ENCODE measurements at regions not wholly inside any gene's neighbourhood (a gene's known extent, or its start where the extent isn't known, plus 50 kb on each side); places are given as distances from the start of the nearest gene placed in this dataset.

GRCh38 chr1:22365331-22366295, 86.0 kb upstream of the ZBTB40 start:
- TF ChIP-seq CTCF (IDR thresholded peaks at IDR 0.05; ENCODE audit: insufficient read depth, low read depth, low read length), result no peak
- no peak for DNase-seq (ENCODE audit: low read depth)
- H3K4me3 ChIP-seq (ENCODE audit: low read depth, low read length), result no peak overlapping the region

DNA sequence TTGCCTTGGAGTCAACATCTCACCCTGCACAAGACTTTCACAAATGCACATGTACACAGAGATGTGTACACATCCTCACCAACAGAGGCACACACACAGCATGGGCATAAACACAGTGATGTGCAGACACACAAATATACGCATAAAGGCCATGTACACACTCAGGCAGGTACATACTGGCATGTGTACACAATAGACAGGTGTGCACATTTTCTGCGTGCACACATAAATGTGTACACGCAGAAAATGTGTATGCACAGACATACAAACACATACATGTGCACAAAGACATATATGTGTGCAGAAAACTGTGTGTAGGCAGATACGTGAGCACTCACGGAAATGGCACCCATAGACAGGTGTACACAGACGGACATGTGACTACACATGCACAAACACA, 85.3 kb upstream of the ZBTB40 start:
- H3K4me3 ChIP-seq (ENCODE audit: low read depth, low read length), result no peak overlapping the region
- TF ChIP-seq CTCF (IDR thresholded peaks at IDR 0.05; ENCODE audit: insufficient read depth, low read depth, low read length), result no peak
- DNase-seq (ENCODE audit: low read depth), result no peak

GRCh38 chr1:22368125-22368524, 83.5 kb upstream of the ZBTB40 start:
- no peak for TF ChIP-seq CTCF (IDR thresholded peaks at IDR 0.05; ENCODE audit: insufficient read depth, low read depth, low read length)
- DNase-seq (ENCODE audit: low read depth), result no peak
- H3K4me3 ChIP-seq (ENCODE audit: low read depth, low read length), result no peak overlapping the region

GRCh38 chr1:22369294-22370189, 82.1 kb upstream of the ZBTB40 start:
- H3K4me3 ChIP-seq (ENCODE audit: low read depth, low read length), result no peak overlapping the region
- no peak for TF ChIP-seq CTCF (IDR thresholded peaks at IDR 0.05; ENCODE audit: insufficient read depth, low read depth, low read length)
- DNase-seq (ENCODE audit: low read depth), result no peak

DNA sequence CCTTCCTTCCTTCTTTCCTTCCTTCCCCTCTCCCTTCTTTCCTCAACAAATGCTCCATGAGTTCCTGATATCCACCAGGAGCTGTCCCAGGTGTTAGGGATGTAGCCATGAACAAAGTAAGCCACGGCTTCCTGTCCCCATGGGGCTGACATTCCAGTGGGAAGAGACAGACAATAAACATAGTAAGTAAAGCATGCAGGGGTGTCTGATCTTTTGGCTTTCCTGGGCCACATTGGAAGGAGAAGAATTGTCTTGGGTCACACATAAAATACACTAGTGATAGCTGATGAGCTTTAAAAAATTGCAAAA, 81.5 kb upstream of the ZBTB40 start:
- no peak overlapping the region for H3K4me3 ChIP-seq (ENCODE audit: low read depth, low read length)
- TF ChIP-seq CTCF (IDR thresholded peaks at IDR 0.05; ENCODE audit: insufficient read depth, low read depth, low read length), result no peak

DNA sequence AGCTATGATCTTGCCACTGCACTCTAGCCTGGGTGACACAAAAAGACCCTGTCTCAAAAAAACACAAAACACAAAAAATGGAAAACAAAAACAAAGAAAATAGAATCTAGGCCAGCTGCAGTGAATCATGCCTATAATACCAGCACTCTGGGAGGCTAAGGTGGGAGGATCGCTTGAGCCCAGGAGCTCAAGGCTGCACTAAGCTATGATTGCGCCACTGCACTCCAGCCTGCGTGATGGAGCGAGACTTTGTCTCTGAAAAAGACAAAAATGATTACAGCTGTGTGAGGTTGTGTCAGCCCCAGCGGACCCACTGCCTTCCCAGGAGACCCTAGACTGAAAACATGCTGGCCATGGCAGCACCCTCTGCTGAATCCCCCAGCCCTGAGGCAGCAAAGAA, 80.2 kb upstream of the ZBTB40 start:
- DNase-seq (ENCODE audit: low read depth), result no peak
- H3K4me3 ChIP-seq (ENCODE audit: low read depth, low read length), result no peak overlapping the region
- no peak for TF ChIP-seq CTCF (IDR thresholded peaks at IDR 0.05; ENCODE audit: insufficient read depth, low read depth, low read length)

More for the DNA sequence above, 81.5 kb upstream of the ZBTB40 start:
- DNase-seq (ENCODE audit: low read depth), result no peak

Measured in fibroblast of villous mesenchyme (primary cell).